Tibial nerve (tissue), 4 donors: ENCODE measurements at regions not wholly inside any gene's neighbourhood (a gene's known extent, or its start where the extent isn't known, plus 50 kb on each side); places are given as distances from the start of the nearest gene placed in this dataset.

Experiments used
- DNase-seq, 2 donors: peaks; one replicate each; pipeline ENCODE4 v3.0.0-alpha.2; 2019; ENCODE audit warnings: low spot score in 2 of 2
- H3K27ac ChIP-seq, 4 donors: fragments of 200-600 bp; sonication (generic) in 3 of 4; one replicate each; pipeline ENCODE4 v1.5.1; 2017 to 2019; ENCODE audit warnings: mild to moderate bottlenecking in 1 of 4
- H3K27me3 ChIP-seq, 2 donors: fragments of 200-600 bp; sonication (generic) in 1 of 2; one replicate each; pipeline versions ENCODE4 v1.5.1 to v1.6.0; 2017 to 2019
- H3K36me3 ChIP-seq, 3 donors: fragments of 200-600 bp; sonication (generic); one replicate each; pipeline ENCODE4 v1.5.1; 2018 to 2019
- H3K4me1 ChIP-seq, 4 donors: fragments of 200-600 bp; sonication (generic) in 3 of 4; one replicate each; pipeline ENCODE4 v1.5.1; 2017 to 2019
- H3K4me3 ChIP-seq, 4 donors: fragments of 200-600 bp; sonication (generic) in 3 of 4; one replicate each; pipeline ENCODE4 v1.5.1; 2017 to 2019; ENCODE audit warnings: mild to moderate bottlenecking in 1 of 4, moderate library complexity in 1 of 4
- H3K9me3 ChIP-seq, 4 donors: fragments of 200-600 bp; sonication (generic) in 3 of 4; one replicate each; pipeline ENCODE4 v1.5.1; 2017 to 2019
- EP300 ChIP-seq, 2 donors: sonication (generic); formaldehyde crosslinking; IDR thresholded peaks; one replicate each; pipeline ENCODE4 v1.6.1; 2017; ENCODE audit warnings: antibody characterized with exemption in 2 of 2, mild to moderate bottlenecking in 1 of 2
- POLR2A ChIP-seq, 2 donors: fragments of 450-650 bp; IDR thresholded peaks; one replicate each; pipeline ENCODE4 v1.6.1; 2017; ENCODE audit warnings: antibody characterized with exemption in 2 of 2, mild to moderate bottlenecking in 2 of 2, moderate library complexity in 2 of 2
- WGBS, 2 donors: methylation state at CpG; one replicate each; pipeline ENCODE4 v1.1.5; 2018; 5-methylcytosine and 5-hydroxymethylcytosine counted together
- TF ChIP-seq, protein P1 (sequence below), 5 experiments: fragments of 200-600 bp in 3 of 5; fragments of 450-650 bp in 2 of 5; sonication (generic) in 3 of 5; IDR thresholded peaks; one replicate each; pipeline ENCODE4 v1.5.1; 2016 to 2019; ENCODE audit warnings: antibody characterized with exemption in 5 of 5, mild to moderate bottlenecking in 3 of 5, moderate library complexity in 2 of 5

DNA sequence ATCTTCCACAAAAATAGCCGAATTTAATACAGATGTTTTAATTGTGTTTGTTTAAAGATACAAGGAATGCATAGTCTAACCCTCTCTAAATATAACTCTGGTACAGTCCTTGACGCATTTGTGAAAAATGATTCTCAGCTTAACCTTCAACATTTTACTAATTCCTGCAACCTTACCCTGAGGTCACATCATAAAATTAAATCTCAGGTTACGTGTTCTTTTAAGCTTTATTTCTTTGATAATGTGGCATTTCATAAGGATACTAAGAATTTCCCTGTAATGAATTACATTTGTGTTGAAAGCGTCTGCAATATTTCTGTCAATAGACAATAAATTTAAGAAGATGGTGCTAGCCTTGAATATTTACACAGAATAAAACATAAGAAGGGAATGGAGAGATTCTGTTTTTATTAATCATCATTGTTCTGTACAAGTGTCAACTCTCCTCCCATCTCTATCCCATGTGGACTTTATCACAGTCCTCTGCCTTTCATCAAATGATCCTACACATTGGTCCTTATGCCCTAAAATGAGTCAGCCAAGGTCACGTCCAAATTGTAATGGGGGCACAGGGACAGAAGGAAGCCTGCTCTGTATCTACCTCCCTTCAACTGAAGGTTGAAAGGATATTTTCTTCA is 769.3 kb upstream of the FLRT2 start:
- no peak overlapping the region for H3K27ac ChIP-seq
- 47 to 71% methylated on average over 5 of the region's 5 CpGs for WGBS, 2 donors
- no peaks in the 10 kb centered on the region for H3K27me3 ChIP-seq
- no peak overlapping the region for H3K4me3 ChIP-seq
- H3K4me1 ChIP-seq = no peaks in the 10 kb centered on the region
- DNase-seq = no peak
- H3K36me3 ChIP-seq = no peaks in the 10 kb centered on the region
- TF ChIP-seq POLR2A (IDR thresholded peaks at IDR 0.05) (no peak), EP300 (IDR thresholded peaks at IDR 0.05) (no peak)
- TF ChIP-seq, protein P1, sequence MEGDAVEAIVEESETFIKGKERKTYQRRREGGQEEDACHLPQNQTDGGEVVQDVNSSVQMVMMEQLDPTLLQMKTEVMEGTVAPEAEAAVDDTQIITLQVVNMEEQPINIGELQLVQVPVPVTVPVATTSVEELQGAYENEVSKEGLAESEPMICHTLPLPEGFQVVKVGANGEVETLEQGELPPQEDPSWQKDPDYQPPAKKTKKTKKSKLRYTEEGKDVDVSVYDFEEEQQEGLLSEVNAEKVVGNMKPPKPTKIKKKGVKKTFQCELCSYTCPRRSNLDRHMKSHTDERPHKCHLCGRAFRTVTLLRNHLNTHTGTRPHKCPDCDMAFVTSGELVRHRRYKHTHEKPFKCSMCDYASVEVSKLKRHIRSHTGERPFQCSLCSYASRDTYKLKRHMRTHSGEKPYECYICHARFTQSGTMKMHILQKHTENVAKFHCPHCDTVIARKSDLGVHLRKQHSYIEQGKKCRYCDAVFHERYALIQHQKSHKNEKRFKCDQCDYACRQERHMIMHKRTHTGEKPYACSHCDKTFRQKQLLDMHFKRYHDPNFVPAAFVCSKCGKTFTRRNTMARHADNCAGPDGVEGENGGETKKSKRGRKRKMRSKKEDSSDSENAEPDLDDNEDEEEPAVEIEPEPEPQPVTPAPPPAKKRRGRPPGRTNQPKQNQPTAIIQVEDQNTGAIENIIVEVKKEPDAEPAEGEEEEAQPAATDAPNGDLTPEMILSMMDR (IDR thresholded peaks at IDR 0.05) = no peak
- peaks cover 0 to 16% (median 2%) of the 10 kb centered on the region in 4 donors for H3K9me3 ChIP-seq

DNA sequence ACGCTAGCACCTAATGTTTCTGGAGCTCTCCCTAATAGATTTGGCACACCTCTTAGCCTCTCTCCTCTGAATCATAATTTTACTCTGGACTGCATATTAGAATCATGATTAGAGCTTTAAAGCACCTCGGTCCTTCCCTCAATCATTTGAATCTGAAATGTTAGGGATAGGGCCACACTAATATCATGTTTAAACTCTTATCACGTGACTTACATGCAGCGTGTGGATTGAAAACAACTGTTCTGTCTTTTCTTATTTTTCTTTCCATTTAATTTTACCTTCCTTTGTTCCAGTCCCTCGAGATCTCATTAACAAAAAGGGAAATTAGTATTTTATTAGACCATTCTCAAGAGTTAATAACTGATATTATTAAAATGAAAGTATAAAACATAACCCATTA is 762.5 kb upstream of the FLRT2 start:
- no peak overlapping the region for H3K27ac ChIP-seq
- no peaks in the 10 kb centered on the region for H3K36me3 ChIP-seq
- no peak for DNase-seq
- H3K4me3 ChIP-seq = no peak overlapping the region
- no peaks in the 10 kb centered on the region for H3K4me1 ChIP-seq
- H3K9me3 ChIP-seq = peaks cover 0 to 17% (median 2%) of the 10 kb centered on the region in 4 donors
- TF ChIP-seq POLR2A (IDR thresholded peaks at IDR 0.05) (no peak), EP300 (IDR thresholded peaks at IDR 0.05) (no peak)
- TF ChIP-seq, protein P1 (IDR thresholded peaks at IDR 0.05) = no peak
- H3K27me3 ChIP-seq = no peaks in the 10 kb centered on the region
- 87 to 91% methylated on average over 5 of the region's 5 CpGs for WGBS, 2 donors

DNA sequence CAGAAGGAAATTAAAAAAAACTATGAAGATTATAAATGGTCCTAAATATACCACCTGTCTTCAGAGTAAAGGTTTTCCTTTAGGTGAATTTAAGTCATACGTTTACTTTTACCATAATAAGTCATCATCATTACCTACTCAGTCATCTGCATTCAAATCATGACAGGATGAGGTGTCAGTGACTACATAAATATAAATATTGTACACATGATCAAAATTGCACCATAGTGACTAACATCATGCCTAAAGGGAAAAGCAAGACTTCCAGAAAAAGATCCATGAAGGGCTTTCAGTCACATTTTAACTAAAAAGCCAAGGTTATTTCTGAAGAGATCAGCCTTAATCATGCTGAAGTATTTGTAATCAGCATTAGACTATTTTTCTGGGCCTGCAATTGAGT is 759.9 kb upstream of the FLRT2 start:
- H3K4me3 ChIP-seq = no peak overlapping the region
- H3K27me3 ChIP-seq = no peaks in the 10 kb centered on the region
- H3K4me1 ChIP-seq = no peaks in the 10 kb centered on the region
- WGBS, 2 donors = 85 to 88% methylated on average over 1 of the region's 1 CpG
- no peak for DNase-seq
- H3K27ac ChIP-seq = no peak overlapping the region
- TF ChIP-seq EP300 (IDR thresholded peaks at IDR 0.05) (no peak), POLR2A (IDR thresholded peaks at IDR 0.05) (no peak)
- TF ChIP-seq, protein P1 (IDR thresholded peaks at IDR 0.05) = no peak
- H3K9me3 ChIP-seq = peaks cover 0 to 13% (median 0%) of the 10 kb centered on the region in 4 donors
- H3K36me3 ChIP-seq = no peaks in the 10 kb centered on the region

DNA sequence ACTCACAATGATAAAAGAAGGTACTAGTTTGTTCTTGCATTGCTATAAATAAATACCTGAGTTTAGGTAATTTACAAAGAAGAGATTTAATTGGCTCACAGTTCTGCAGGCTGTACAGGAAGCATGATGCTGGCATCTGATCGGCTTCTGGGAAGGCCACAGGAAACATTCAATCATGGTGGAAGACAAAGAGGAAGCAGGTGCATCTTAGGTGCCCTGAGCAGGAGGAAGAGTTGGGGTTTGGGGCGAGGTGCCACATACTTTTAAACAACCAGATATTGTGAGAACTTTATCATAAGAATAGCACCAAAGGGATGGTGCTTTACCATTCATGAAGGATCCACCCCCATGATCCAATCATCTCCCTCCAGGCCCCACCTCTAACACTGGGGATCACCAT is 752.6 kb upstream of the FLRT2 start:
- no peaks in the 10 kb centered on the region for H3K27me3 ChIP-seq
- H3K4me1 ChIP-seq = no peaks in the 10 kb centered on the region
- no peak for DNase-seq
- 73 to 74% methylated on average over 2 of the region's 2 CpGs for WGBS, 2 donors
- no peak overlapping the region for H3K27ac ChIP-seq
- TF ChIP-seq POLR2A (IDR thresholded peaks at IDR 0.05) (no peak), EP300 (IDR thresholded peaks at IDR 0.05) (no peak)
- TF ChIP-seq, protein P1 (IDR thresholded peaks at IDR 0.05) = no peak
- H3K4me3 ChIP-seq = no peak overlapping the region
- no peaks in the 10 kb centered on the region for H3K36me3 ChIP-seq
- peaks cover 0 to 6% (median 0%) of the 10 kb centered on the region in 4 donors for H3K9me3 ChIP-seq

DNA sequence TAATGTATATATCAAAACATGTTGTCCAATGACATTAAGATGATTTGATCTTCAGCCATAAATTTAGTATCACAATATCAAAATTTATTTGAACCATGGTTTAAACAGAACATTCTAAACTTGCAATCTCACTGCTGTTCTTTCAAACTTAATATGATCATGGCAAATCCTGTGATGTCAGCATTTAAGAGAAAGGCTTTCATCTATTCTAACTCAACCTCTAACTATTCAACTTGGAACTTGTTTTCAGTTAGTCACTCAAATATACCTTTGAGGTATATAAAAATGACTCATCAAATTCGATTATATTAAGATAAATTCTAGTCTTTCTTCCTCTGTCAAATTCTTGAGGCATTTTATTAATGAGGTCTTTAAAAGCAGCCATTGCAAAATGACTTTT is 747.0 kb upstream of the FLRT2 start:
- WGBS, 2 donors = 55 to 58% methylated on average over 1 of the region's 1 CpG
- no peak overlapping the region for H3K27ac ChIP-seq
- no peaks in the 10 kb centered on the region for H3K9me3 ChIP-seq
- H3K4me1 ChIP-seq = no peaks in the 10 kb centered on the region
- no peak for DNase-seq
- TF ChIP-seq, protein P1 (IDR thresholded peaks at IDR 0.05) = no peak
- TF ChIP-seq EP300 (IDR thresholded peaks at IDR 0.05) (no peak), POLR2A (IDR thresholded peaks at IDR 0.05) (no peak)
- H3K36me3 ChIP-seq = no peaks in the 10 kb centered on the region
- H3K4me3 ChIP-seq = no peak overlapping the region
- H3K27me3 ChIP-seq = no peaks in the 10 kb centered on the region
